Activated naive CD4-positive, alpha-beta T cell treated with Interleukin-2 at 50 U/mL for 16 hours (primary cell): ENCODE measurements at regions not wholly inside any gene's neighbourhood (a gene's known extent, or its start where the extent isn't known, plus 50 kb on each side); places are given as distances from the start of the nearest gene placed in this dataset.
"Not testable (repeated sequence)": the region's sequence is repeated elsewhere in the genome, so short reads cannot be mapped to it uniquely, and the experiment has no call there.

ENCODE experiments used
- DNase-seq: peaks from one replicate; pipeline ENCODE4 v3.0.0-alpha.2; 2020

DNA sequence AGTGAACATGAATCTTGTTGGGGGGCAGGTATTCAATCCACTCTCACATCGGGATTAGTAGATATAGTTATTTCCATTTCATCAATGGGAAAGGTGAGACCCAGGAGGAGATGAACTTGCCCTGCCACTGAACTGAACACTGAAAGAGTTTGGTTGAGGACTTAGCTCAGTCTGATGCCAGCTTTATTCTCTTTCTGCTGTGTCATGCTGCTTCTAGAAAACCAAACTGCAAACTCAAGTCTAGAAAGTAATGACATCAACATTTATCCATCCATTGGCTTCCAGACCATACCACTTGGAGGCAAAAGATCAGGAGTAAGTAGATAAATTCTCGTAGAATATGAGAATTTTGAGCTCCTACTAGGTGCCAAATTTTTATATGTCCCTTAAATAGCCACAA is 288.0 kb upstream of the CTNNB1 start:
- no peak for DNase-seq

- no peak for DNase-seq
Observed at GRCh38 chr3:40911928-40912327, 287.4 kb upstream of the CTNNB1 start.

DNA sequence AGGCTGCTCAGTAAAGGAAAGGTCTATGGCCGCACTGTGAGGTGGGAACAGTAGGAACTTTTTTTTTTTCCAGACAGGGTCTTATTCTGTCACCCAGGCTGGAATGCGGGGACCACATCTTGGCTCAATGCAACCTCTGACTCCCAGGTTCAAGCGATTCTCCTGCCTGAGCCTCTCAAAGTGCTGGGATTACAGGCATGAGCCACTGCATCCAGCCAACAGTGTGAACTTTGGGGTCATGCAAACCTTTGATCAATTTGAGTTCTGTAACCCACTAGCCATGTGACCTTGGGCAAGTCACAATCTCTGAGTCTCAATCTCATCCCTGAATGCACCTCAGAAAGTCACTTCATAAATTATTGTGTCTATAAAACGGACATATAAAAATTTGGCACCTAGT is 286.8 kb upstream of the CTNNB1 start:
- DNase-seq: no peak

DNA sequence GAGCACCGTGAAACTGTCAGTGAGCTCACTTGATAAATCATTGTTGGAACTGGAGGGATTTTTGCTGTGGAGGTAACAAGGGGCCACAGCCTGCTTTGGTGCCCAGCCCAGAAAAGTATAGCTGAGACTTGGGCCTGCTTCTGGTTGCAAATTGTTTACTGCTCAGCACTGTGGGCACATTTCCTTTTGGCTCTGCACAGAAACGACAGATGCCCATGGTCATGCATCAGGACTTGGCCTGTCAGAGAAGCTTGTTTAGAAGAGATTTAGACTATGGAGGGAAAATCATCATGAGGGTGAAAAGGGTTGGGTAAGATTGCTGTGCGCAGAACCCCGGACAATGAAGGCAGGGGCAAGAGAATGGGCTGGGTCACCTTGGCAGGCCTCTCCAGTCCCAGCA is 286.1 kb upstream of the CTNNB1 start:
- no peak for DNase-seq

- DNase-seq: no peak
Observed at GRCh38 chr3:40913641-40914040, 285.7 kb upstream of the CTNNB1 start.

GRCh38 chr3:40914475-40914874 is 284.8 kb upstream of the CTNNB1 start:
- no peak for DNase-seq

DNA sequence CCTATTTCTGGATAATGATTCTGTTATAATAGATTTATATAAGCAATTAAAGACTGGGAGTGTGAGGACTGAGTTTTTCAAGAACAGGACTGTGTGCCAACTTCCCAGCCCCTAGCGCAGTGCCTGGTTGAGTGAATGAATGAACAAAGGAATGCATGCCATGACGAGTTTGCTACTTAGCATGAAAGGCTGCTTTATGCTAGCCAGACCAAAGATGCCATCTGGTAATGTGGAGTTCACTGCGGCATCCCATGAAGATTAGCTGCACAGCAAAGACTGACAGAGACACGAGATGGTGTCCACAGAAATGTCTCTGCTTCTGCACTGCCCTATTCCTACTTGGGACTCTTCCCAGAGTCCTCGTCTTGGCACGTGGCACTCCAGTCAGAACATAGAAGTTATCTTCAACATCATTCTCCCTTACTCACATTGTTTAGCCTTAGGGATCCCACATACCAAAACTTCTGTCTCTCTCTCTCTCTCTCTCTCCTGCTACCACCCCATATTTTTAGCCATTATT is 283.9 kb upstream of the CTNNB1 start:
- DNase-seq: no peak

DNA sequence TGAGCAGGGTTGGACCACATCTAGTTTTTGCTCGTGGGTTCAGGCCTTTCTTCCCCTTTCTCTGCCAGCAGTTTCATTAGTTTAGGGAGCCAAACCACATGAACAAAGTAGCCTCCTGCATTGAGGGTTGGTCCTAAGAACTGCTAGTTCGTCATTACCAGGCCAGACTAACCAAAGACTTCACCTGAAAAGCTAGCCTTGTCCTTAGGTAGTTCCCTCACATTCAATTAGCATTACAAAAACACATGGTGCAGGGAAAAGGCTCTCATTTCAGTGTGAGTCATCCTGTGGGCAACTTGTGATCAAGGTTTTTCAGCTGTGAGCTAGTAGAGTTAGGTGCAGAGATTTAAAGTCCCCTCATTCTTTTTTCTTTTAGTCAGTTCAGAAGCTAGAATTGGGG is 279.3 kb upstream of the CTNNB1 start:
- DNase-seq: no peak

GRCh38 chr3:40921251-40921650 is 278.1 kb upstream of the CTNNB1 start:
- no peak for DNase-seq

GRCh38 chr3:40923143-40923542 is 276.2 kb upstream of the CTNNB1 start:
- DNase-seq: no peak

- no peak for DNase-seq
Observed at GRCh38 chr3:40923651-40924050, 275.7 kb upstream of the CTNNB1 start.

DNA sequence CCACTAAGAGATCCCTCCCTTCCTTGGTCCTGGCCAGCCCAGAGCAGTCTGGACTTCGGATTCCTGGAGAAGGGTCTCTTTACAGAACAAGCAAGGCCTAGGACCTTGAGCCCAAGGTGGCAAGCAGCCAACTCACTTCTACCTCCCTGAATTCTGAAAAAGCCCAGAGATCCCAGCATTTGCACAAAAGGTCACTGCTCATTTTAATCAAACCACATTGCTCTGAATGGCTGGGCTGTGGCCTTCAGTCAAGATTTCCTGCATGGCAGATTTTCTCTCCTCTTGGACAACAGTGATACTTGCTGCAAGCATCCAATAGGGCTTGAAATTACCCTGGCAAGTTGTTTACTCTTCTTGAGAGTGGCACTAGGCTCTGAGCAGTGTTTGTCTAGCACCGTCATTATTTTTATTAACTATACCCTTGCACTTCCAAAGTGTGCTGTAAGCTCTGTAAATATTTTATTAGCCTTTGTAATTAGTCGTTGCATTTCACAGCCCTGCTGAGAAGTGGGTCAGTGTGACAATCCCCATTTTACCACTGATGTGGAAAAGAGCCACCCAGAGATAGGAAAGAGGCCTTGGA is 274.7 kb upstream of the CTNNB1 start:
- no peak for DNase-seq

GRCh38 chr3:40925231-40925630 is 274.1 kb upstream of the CTNNB1 start:
- DNase-seq: no peak

GRCh38 chr3:40930131-40930538 is 269.2 kb upstream of the CTNNB1 start:
- no peak for DNase-seq

GRCh38 chr3:40930756-40931155 is 268.5 kb upstream of the CTNNB1 start:
- no peak for DNase-seq

DNA sequence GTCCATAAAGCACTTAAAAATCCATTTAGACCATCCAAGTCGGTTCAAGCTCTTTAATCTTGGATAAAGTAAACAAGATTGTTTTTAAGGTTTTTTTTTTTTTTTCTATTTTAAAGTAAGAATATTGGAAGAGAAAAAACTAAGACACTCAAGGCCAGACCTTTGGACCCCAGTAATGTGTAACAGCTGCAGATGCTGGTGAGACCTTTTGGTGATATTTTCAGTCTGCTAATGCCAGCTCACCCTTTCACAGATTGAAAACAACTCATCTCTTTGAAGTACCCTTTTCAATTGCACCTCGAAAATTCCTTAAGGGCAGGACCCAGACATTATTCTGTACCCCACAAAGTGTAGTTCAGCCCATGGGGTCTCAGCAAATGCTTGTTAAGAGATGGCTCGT is 260.7 kb upstream of the CTNNB1 start:
- DNase-seq: no peak

DNA sequence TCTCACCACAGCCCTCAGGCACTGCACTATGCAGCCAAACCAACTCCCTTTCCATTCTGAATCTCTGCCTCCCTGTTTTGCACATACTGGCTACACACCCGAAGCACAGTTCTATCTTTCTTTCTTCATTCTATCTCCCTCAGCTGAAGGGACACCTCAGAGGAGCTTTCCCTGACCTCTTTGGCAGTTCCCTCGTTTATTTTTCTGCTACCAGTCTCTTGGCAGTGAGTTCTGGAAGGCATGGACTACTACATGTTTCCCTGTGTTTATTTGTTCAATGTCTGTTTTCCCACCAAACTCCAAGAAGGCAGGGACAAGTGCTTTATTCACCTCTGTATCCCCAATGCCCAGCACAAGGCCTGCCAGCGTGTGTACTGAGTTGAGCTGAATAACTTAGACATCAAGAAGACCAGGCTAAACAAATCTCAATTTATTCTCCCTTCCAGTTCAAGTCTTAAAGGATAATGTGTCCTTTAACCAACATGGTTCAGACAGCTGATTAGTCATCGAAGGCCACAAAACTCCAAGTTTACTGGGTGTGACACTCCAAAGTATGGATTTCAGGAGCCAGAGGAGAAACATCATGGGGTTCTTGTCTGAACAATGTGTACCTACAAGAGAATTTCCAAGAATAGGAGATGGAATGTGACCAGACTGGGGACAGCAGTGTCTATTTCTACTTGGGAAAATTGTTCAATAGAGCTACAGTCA is 260.1 kb upstream of the CTNNB1 start:
- DNase-seq: no peak

DNA sequence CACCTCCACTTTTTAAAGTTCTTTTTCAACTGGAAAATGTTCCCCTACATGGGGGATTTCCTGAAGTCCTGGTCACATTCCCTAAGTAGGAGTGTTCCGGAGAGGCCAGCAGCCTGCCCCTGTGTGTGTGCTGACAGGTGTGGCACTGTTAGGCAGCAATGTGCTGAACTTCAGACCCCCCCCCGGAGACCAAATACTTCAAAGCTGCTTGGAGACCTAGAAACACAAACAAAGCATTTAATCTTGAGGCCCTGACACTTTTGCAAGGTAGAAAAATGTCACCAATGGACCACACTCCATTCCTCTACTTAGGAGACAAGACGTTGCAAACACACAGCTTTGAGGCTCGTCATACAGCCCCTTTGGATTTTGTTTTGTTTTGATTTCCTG is 259.6 kb upstream of the CTNNB1 start:
- no peak for DNase-seq

DNA sequence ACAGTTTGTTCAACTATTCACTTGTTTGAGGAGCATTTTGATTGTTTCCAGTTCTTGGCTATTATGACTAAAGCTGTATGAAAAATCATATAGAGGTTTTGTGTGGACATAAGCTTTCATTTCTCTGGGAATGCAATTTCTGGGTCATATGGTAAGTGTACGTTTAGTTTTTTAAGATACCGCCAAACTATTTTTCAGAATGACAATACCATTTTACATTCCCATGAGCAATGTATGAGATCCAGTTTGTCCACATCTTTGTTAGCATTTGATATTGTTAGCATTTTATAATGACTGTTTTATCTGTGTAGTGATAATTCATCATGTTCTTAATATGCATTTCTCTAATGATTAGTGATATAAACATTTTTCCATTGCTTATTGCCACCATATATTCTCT is 258.7 kb upstream of the CTNNB1 start:
- no peak for DNase-seq

- not testable (repeated sequence) for DNase-seq
Observed at GRCh38 chr3:40947022-40947421, 252.3 kb upstream of the CTNNB1 start.

DNA sequence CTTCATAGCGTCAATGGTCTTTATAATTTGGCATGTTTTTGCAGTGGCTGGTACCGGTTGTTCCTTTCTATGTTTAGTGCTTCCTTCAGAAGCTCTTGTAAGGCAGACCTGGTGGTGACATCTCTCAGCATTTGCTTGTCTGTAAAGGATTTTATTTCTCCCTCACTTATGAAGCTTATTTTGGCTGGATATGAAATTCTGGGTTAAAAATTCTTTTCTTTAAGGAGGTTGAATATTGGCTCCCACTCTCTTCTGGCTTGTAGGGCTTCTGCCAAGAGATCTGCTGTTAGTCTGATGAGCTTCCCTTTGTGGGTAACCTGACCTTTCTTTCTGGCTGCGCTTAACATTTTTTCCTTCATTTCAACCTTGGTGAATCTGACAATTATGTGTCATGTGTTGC is 250.0 kb upstream of the CTNNB1 start:
- DNase-seq: not testable (repeated sequence)

DNA sequence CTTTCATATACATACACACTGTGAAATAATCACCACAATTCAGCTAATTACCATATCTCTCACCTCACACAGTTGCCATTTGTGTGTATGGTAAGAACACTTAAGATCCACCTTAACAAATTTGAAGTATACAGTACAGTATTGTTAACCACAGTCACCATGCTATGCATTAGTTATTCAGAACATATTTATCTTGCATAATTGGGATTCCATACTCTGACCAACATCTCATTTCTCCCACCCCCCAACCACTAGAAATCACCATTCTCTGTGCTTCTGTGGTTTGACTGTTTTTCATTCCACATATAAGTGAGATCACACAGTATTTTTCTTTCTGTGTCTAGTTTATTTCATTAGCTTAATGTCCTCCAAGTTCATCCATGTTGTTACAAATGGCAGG is 247.7 kb upstream of the CTNNB1 start:
- DNase-seq: no peak

GRCh38 chr3:40961104-40961857 is 238.0 kb upstream of the CTNNB1 start:
- DNase-seq: no peak

DNA sequence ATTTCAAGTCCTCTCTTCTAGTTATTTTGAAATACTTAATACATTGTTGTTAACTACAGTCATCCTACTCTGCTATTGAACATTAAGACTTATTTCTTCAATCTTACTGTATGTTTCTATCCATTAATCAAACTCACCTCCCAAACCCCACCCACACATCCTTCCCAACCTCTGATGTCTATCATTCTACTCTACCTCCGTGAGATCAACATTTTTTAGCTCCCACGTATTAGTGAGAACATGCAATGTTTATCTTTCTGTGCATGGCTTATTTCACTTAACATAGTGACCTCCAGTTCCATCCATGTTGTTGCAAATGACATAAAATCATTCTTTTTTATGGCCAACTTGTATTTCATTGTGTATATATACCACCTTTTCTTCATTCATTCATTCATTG is 236.6 kb upstream of the CTNNB1 start:
- no peak for DNase-seq
